Adrenal gland (tissue), 9 donors: ENCODE measurements at regions not wholly inside any gene's neighbourhood (a gene's known extent, or its start where the extent isn't known, plus 50 kb on each side); places are given as distances from the start of the nearest gene placed in this dataset.

Experiments
- DNase-seq, 7 donors: peaks; one replicate each; pipeline ENCODE4 v3.0.0-alpha.2; 2019 to 2020
- H3K27ac ChIP-seq, 5 donors: fragments of 200-600 bp; sonication (generic) in 4 of 5; 1 replicate in 3 of 5; 2 replicates in 2 of 5; pipeline versions ENCODE4 v1.5.1 to v1.8.0; 2016 to 2020; ENCODE audit warnings: mild to moderate bottlenecking in 1 of 5
- H3K27me3 ChIP-seq: fragments of 200-600 bp; 2 replicates; pipeline ENCODE4 v1.8.0; 2021
- H3K36me3 ChIP-seq, 2 donors: fragments of 200-600 bp; replicated peaks in 1 of 2; 1 replicate in 1 of 2; 2 replicates in 1 of 2; pipeline versions ENCODE4 v1.5.1 to v1.8.0; 2018 to 2022
- H3K4me1 ChIP-seq, 2 donors: fragments of 200-600 bp; replicated peaks in 1 of 2; 1 replicate in 1 of 2; 2 replicates in 1 of 2; pipeline versions ENCODE4 v1.5.1 to v1.8.0; 2018 to 2021
- H3K4me3 ChIP-seq, 4 donors: fragments of 200-600 bp; sonication (generic) in 3 of 4; one replicate each; pipeline ENCODE4 v1.5.1; 2016 to 2018
- H3K9me3 ChIP-seq, 3 donors: fragments of 200-600 bp; sonication (generic) in 1 of 3; replicated peaks in 1 of 3; 1 replicate in 2 of 3; 2 replicates in 1 of 3; pipeline versions ENCODE4 v1.5.1 to v1.8.0; 2016 to 2021
- CTCF ChIP-seq, 6 experiments: fragments of 450-650 bp in 4 of 6; fragments of 200-600 bp in 2 of 6; sonication (generic) in 1 of 6; IDR thresholded peaks; 1 replicate in 5 of 6; 2 replicates in 1 of 6; pipeline versions ENCODE4 v1.5.1 to v1.8.0; 2016 to 2021; ENCODE audit warnings: antibody characterized with exemption in 6 of 6, mild to moderate bottlenecking in 2 of 6, moderate library complexity in 1 of 6
- POLR2A ChIP-seq, 2 donors: fragments of 450-650 bp; IDR thresholded peaks; one replicate each; pipeline ENCODE4 v1.6.1; 2017; ENCODE audit warnings: antibody characterized with exemption in 2 of 2, mild to moderate bottlenecking in 2 of 2, moderate library complexity in 1 of 2
- WGBS, 4 donors: extraction: QIAGEN DNeasy Blood & Tissue Kit in 2 of 4; methylation state at CpG; one replicate each; pipeline versions ENCODE4 v1.1.5 to v1.1.7; 2013 to 2017; 5-methylcytosine and 5-hydroxymethylcytosine counted together
- intact Hi-C, 2 donors: fragments of 100-400 bp; cut with DNase I; formaldehyde crosslinking; loops; one replicate each; pipeline versions ENCODE4 v1.14.1 to v1.15.0; 2022 to 2023
- donor health status: healthy with polysubstance abuse.
- donor health status: Bipolar disorder and iron deficiency.
- donor health status: DM: yes; HTN: yes; CAD: no.
- donor health status: DM: no; HTN: no; CAD: no.
- donor health status: DM: no; HTN: no; CAD: no.

- H3K36me3 ChIP-seq = no peaks in the 10 kb centered on the region
- 70 to 80% (median 78%) methylated on average over 3 of the region's 3 CpGs for WGBS, 4 donors
- DNase-seq = no peak
- peaks cover 9 to 14% of the 10 kb centered on the region in 2 donors for H3K4me1 ChIP-seq
- no peak for TF ChIP-seq POLR2A (IDR thresholded peaks at IDR 0.05)
- no peak for TF ChIP-seq CTCF (IDR thresholded peaks at IDR 0.05)
- no peak overlapping the region for H3K27ac ChIP-seq
- no peaks in the 10 kb centered on the region for H3K27me3 ChIP-seq
- no peaks in the 10 kb centered on the region for H3K9me3 ChIP-seq
- intact Hi-C loops = no loop called here
- H3K4me3 ChIP-seq = no peak overlapping the region
These were observed 279.6 kb upstream of the PRDM1 start for GRCh38 chr6:105806486-105806920.

GRCh38 chr6:105805501-105806023, 280.6 kb upstream of the PRDM1 start:
- H3K27me3 ChIP-seq = no peaks in the 10 kb centered on the region
- TF ChIP-seq CTCF (IDR thresholded peaks at IDR 0.05) = no peak
- no peak for TF ChIP-seq POLR2A (IDR thresholded peaks at IDR 0.05)
- no peaks in the 10 kb centered on the region for H3K9me3 ChIP-seq
- DNase-seq = peak in 3 of 7 donors; percentile 21 to 42 (median 31)
- no peaks in the 10 kb centered on the region for H3K36me3 ChIP-seq
- WGBS, 4 donors = 35 to 48% (median 42%) methylated on average over 2 of the region's 2 CpGs
- H3K4me3 ChIP-seq = no peak overlapping the region
- peaks cover 8 to 11% of the 10 kb centered on the region in 2 donors for H3K4me1 ChIP-seq
- no peak overlapping the region for H3K27ac ChIP-seq
- intact Hi-C loops = no loop called here

- no peaks in the 10 kb centered on the region for H3K36me3 ChIP-seq
- H3K4me3 ChIP-seq = no peak overlapping the region
- no peak for DNase-seq
- WGBS, 4 donors = 28 to 80% (median 71%) methylated on average over 3 of the region's 3 CpGs
- H3K9me3 ChIP-seq = no peaks in the 10 kb centered on the region
- no peaks in the 10 kb centered on the region for H3K27me3 ChIP-seq
- no peaks in the 10 kb centered on the region for H3K4me1 ChIP-seq
- TF ChIP-seq CTCF (IDR thresholded peaks at IDR 0.05) (no peak), POLR2A (IDR thresholded peaks at IDR 0.05) (no peak)
- no peak overlapping the region for H3K27ac ChIP-seq
- intact Hi-C loops = no loop called here
These were observed 281.7 kb upstream of the PRDM1 start for GRCh38 chr6:105804424-105804823.

- H3K27me3 ChIP-seq = no peaks in the 10 kb centered on the region
- intact Hi-C loops = no loop called here
- H3K9me3 ChIP-seq = no peaks in the 10 kb centered on the region
- WGBS, 4 donors = 78 to 100% (median 84%) methylated on average over 1 of the region's 1 CpG
- no peaks in the 10 kb centered on the region for H3K36me3 ChIP-seq
- H3K27ac ChIP-seq = no peak overlapping the region
- TF ChIP-seq POLR2A (IDR thresholded peaks at IDR 0.05) = no peak
- peaks cover 3 to 4% of the 10 kb centered on the region in 2 donors for H3K4me1 ChIP-seq
- DNase-seq = no peak
- H3K4me3 ChIP-seq = no peak overlapping the region
These were observed 282.1 kb upstream of the PRDM1 start for GRCh38 chr6:105804000-105804399.

GRCh38 chr6:105803442-105803841, 282.7 kb upstream of the PRDM1 start:
- 83 to 87% (median 86%) methylated on average over 2 of the region's 2 CpGs for WGBS, 4 donors
- intact Hi-C loops = no loop called here
- no peak overlapping the region for H3K27ac ChIP-seq

More at GRCh38 chr6:105803442-105803841, 282.7 kb upstream of the PRDM1 start:
- Histone ChIP-seq H3K9me3 (no peaks in the 10 kb centered on the region), H3K36me3 (no peaks in the 10 kb centered on the region), H3K27me3 (no peaks in the 10 kb centered on the region), H3K4me1 (peaks cover 8 to 9% of the 10 kb centered on the region in 2 donors), H3K4me3 (no peak overlapping the region)
- no peak for DNase-seq
- TF ChIP-seq CTCF (IDR thresholded peaks at IDR 0.05) (no peak), POLR2A (IDR thresholded peaks at IDR 0.05) (no peak)
